GM21529 (cell line): ENCODE measurements at regions not wholly inside any gene's neighbourhood (a gene's known extent, or its start where the extent isn't known, plus 50 kb on each side); places are given as distances from the start of the nearest gene placed in this dataset.

ENCODE experiments used
- ATAC-seq: cut with Tn5 transposase; IDR thresholded peaks from one replicate; pipeline ENCODE4 v1.9.1; 2021; ENCODE audit not compliant: unreplicated experiment

DNA sequence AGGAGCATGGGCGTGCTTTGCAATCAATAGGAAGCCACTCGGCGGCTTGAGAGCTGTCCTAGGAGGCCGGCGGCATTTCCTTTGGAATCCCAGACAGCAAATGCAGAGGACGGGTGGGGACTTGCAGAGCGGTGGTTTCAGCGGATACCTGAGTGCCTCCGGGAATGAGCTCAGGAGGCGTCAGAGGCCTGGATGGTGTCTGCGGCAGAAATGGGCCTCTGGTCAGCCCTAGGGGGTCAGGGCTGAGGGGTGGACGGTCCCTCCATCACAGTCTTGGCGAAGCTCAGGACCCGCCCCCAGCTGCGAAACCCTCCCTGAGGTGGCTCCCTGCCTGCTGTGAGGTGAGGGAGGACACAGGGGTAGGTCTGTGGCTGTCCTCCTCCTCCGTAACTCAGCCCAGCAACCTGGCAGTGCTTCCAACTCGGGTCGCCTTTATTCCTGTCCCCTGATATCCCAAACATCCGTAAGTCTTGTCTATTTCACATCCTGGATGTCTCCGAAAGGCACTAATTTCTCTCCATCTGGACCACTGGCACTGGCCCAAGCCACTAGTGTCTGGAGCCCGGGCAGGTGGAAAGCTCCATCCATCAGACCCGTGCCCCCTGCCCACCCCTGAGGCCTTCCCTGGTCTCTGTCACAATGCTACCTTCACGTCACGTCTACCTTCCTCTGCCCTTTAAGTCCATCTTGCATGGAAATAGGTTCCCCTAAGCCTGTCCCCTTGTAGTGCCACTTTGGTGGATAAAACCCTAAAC lies 686.6 kb downstream of the BRD1 start:
- ATAC-seq: no peak

DNA sequence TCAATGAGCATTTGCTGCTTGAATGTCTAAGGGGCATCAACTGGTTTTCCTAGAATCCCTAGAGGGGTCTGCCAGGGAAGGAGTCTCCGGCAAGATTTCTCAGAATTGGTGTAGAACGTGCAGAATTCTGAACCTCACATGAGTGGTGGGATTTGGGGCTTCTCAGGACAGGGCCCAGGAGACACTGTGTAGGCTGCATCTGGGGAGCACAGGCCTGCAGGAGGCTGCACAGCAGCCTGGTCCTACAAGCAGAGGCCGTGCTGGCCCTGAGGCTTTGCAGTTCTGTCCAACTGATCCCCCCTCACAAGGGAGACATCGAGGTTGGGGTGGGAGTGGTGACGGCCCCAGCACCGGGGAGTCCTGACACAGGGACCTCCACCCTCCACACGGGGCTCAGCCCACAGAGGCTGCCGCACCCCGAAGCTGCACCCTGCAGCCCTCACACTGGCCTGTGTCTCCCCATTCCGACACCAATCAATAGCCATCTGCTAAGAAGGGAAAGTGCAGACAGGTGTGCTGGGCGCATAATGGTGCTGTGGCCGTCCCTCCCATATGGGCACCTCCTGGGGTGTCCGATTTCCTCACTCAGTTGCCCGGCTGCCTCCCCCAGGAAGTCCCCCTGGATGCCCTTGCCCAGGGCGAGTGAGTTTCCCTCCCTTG lies 688.1 kb downstream of the BRD1 start:
- no peak for ATAC-seq

DNA sequence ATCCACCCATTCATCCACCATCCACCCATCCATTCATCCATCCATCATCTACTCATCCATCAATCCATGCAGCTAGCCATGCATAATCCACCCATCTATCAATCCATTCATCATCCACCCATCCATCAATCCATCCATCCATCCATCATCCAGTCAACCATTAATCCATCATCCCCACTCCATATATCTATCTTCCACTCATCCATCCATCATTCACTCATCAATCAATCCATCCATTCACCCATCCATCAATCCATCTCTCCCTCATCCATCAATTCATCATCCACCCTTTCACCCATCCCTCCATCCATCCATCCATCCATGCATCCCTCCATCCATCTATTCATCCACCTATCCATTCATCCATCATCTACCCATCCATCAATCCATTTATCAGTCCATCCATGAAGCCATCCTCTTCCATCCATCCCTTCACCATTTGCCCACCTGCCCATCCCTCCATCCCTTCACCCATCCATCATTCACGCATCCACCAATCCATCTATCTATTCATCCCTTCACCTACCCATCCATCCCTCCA lies 689.4 kb downstream of the BRD1 start:
- no peak for ATAC-seq

DNA sequence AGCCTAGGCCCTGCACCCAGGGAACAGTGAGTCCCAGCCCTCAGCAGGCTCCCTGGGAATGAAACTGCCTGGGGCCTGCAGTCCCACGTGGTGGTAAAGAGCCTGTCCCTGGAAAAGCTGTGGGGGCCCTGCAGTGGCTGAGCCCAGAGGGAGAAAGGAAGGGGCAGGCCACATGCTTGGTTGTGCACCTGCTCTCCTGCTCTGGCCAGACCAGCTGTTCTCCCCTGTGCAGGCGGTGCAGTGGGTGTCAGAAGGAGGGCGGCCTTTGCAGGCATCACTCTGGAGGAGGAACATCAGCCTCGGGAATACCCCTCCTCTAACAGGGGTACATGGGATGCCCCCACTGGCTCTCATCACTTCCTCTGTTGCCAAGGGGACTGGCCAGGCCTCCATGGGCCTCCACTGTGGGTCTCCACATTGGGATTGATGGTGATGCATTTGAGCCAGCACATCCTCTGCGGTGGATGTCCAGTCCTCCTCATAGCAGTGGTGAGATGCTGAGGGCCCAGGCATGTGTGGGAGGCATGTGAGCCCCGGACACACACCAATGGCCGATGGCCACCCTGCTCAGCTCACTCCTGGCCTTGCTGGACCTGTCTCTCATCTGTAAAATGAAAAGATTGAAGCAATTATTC lies 690.4 kb downstream of the BRD1 start:
- no peak for ATAC-seq

DNA sequence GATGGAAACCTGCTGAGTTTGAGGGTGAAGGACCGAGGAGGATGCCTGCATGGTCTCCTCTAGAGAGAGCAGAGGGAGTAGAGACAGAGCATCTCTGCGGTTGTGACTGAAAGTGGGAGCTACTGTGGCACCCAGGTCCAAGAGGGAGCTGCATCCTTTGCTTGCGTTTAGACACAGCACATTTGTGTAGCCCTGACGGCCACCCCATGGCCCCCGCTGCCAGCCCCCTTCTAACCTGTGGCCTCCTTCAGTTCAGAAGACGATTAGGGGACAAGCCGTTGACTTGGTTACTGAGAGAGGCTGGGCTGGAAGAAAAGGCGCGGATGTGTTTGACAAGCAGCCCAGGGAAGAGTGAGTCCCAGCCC lies 690.9 kb downstream of the BRD1 start:
- no peak for ATAC-seq

DNA sequence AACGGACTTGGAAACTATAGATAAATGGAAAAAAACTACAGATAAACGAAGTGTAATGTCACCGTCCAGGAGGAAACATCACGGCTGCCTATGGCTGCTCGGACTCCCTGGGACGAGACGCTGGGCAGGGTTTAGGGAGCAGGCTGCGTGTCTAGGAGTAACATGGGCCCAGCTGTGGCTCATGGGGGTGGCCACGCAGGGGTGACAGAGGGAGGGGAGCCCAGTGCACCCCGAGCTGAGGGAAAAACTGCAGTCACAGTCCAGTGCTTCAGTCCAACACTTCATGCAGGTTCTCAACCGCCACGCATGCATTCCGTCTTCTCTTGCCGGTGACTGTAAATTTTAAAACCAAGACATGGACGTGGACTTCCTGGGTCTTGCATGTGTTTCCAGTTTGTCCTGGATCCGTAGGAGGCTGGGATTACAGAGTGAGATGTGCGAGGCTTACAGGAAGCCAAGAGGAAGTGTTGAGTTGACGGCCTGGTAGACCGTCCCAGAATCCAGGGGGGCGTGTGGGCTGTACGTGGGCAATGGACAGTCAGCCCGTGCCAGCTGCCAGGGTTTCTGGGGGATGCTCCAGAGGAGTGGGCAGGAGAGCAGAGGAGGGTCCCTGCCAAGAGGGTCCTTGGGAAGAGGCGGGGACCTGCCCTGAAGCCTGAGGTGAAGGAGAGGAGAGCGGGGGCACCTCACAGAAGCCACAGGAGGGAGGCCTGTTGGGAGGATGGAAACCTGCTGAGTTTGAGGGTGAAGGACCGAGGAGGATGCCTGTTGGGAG lies 691.4 kb downstream of the BRD1 start:
- ATAC-seq: no peak

DNA sequence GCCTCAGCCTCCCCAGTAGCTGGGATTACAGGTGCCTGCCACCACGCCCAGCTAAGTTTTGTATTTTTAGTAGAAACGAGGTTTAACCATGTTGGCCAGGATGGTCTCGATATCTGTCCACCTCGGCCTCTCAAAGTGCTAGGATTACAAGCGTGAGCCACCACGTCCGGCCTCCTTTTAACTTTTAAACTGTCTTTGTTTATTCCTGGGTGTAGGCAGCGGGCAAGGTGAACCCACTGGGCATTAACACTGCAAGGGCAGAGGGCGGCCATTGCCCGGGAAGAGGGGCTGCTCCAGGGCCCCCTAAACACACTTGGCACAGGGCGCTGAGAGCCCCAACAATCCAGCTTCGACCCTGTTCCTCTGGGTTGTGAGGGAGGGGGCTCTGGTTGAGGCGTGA lies 693.6 kb downstream of the BRD1 start:
- ATAC-seq: no peak

DNA sequence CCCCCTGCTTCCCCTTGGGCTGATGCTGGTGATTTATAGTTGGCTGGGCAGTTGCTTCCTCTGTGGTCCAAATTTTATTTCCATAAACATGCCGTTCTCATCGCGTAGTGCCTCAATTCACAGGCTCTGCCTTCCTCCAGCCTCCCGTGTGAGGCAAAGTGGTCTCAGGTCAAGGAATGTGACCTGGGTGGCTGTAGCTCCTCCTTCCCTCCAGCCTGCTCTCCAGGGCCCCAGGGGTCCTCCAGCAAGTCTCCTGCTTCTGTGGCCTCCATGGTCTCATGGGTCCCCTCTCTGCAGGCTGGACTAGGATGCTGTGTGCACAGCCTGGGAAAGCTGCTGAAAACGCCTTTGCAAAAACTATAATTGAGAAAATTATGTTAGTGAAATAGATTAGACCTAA lies 694.1 kb downstream of the BRD1 start:
- no peak for ATAC-seq

DNA sequence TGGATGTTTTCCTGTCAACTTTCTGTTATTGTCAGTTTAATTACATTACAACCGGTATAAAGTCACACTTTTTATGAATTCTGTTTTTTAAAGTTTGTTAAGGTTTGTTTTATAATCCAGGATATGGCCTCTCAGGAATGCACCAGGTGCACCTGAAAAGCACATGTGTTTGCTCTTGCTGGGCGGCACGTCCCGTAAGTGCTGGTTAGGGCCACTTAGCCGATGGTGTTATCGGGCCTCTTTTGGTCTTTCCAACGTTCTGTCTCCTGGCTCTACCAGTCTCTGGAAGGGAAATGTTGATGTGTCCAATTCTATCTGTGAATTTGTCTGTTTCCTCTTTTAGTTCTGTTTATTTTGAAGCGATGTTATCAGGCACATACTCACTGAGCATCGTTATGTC lies 695.7 kb downstream of the BRD1 start:
- ATAC-seq: no peak

DNA sequence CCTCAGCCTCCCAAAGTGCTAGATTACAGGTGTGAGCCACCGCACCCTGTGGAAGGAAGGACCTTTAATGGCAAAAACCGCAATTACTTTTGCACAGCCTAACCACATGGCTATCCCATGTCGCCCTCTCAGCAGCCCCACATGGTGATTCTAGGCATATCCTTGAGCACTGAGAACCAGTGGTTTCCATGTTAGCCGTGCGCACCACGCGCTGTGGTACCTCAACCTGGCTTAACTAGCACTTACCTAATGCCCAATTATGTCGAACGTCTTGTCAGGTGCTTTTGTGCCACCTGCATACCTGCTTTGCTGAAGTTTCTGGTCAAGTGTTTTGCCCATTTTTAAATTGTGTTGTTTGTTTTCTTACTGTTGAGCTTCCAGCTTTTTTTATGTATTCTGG lies 697.9 kb downstream of the BRD1 start:
- no peak for ATAC-seq

DNA sequence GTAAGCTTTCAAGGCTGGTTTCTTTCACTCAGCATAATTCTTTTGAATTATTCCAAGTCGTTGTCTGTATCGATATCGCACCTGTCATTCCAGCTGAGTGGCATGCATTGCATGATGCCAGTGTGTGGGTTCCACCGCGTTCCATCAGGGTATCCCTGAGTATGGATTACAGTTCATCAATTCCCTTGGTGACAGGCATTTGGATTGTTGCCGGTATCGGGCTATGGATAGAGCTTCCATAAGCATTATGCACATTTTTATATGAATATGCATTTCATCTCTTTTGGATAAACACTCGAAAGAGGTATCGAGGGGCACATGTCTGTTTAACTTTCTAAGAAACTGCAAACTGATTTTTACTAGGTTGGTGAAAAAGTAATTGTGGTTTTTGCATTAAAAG lies 698.8 kb downstream of the BRD1 start:
- ATAC-seq: no peak

DNA sequence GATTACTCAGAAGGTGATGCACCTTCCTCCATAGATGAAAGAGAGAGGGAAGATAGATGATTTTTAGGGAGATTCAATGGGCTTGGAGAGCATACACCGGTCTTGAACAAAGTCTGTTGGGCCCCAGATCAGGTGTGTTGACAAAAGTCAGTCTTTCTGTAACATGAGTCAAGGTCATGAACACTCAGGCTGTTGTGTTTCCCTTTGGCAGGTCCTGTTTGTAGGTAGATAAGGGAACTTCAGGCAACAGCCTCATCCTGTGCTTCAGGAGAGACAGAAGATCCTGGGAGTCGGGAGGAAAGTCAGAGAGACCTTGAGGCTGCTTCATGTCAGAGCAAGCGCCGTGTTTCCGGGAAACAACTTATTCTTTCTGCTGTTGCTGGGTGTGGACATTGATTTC lies 703.1 kb downstream of the BRD1 start:
- no peak for ATAC-seq

DNA sequence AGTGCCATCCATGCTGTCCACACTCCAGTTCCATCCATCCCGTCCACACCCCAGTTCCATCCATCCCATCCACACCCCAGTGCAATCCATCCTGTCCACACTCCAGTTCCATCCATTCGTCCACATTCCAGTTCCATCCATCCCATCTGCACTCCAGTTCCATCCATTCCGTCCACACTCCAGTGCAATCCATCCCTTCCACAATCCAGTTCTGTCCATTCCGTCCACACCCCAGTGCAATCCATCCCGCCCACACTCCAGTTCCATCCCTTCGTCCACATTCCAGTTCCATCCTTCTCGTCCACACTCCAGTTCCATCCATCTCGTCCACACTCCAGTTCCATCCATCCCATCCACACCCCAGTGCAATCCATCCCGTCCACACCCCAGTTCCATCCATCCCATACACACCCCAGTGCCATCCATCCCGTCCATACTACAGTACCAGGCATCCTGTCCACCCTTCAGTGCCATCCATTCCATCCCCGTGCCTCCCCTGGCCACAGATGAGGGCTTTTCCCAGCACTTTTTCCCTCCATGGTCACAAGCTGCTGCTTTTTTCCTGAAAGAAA lies 704.0 kb downstream of the BRD1 start:
- ATAC-seq: no peak

DNA sequence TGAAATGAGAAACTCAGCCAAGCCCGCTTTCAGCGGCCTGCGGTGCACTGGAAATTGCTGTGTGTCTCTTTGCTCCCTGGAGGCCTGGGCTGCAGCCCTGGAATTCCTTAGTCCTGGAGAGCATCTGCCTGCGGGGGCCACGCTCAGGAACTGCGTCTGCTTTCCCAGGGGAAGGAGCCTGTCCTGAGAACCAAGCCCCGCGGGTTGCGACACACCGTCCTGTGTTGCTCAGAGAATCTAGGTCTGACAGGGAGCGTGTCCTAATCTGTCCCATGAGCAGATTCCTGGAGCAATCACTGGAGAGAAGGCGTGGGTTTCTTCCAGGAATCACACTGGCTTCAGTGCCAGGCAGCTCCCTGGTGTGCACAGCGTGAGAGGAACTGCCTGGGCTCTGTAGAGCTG lies 708.1 kb downstream of the BRD1 start:
- no peak for ATAC-seq

DNA sequence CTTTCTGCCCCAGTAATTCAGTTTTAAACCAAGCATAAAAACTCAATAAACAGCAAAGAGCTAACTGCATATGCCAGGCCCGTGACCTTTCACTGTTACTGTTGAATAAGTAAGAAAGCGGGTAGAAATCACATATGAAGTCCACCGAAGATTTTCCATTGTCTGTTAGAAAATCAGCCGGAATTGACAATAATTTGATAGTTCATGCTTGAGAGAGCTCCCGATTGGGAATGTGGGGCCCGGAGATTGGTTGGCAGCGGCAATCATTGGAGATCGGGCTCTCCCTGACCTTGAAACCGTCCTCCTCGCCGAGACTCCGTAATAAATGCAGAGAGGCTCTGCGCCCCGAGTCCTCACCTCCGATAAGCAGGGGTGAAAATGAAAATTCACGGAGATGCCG lies 709.6 kb downstream of the BRD1 start:
- ATAC-seq: no peak

DNA sequence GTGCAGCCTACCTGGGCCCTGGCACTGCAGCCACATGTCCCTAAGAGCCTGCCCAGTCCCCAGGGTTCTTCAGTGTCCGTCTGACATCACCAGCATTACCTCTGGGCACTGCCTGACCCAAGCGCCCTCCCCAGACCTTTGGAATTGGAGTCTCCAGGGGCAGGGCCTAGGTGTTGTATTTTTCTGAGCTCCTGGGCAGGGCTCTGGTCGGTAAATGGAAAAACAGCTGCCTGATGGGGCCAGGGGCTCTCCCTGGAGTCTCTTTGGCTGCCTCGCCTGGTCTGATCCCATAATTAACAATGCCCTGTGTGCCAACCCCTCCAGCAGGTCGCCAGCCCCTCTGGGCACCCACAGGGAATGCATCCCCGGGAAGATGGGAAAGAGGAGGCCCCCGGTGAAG lies 710.2 kb downstream of the BRD1 start:
- ATAC-seq: no peak

DNA sequence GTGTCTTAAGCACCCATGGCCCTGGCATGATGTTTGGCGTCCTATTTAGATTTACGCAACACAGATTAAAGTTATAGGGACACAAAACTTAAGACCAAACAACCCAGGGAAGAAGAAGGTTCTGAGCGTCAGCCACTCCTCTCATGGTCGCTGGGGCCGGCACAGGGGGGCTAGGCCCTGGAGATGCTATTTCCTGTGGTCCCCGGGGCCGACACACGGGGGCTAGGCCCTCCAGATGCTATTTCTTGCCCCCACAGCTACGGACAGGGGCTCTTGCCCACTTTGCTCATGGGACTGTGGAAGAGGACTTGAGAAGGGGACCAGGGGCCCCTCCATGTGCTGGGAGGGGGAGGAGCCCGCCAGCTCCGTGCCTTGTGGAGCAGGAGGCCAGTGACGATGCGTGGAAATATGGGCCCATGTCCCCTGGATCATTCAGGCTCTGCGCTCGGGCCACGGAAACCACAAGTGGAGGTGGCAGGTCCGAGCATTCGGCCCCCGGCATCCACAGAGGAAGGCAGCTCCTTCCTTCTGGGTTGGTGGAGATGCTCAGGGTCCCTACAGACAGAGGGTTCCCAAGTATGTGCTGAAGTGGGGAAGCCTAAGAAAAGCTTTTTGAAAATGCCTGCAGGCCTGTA lies 711.1 kb downstream of the BRD1 start:
- no peak for ATAC-seq

DNA sequence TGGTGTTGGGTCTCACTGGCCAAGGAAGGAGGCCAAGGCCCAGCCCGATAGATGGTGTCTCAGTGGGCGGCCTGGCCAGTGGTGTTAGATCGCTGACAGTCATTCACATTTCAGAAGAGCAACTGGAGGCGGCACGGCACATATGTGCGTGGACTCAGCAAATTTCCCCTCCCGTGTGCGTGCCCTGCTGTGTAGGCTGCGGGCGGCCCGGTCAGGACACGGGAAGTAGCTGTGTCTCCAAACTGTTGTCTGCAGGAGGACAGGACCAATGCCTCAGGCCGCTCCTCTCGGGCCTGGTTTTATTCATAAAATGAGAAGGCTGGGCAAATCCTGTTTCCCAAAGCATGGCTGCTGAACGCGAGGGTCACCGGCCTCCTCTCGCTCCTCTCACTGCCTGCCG lies 711.7 kb downstream of the BRD1 start:
- ATAC-seq: no peak

DNA sequence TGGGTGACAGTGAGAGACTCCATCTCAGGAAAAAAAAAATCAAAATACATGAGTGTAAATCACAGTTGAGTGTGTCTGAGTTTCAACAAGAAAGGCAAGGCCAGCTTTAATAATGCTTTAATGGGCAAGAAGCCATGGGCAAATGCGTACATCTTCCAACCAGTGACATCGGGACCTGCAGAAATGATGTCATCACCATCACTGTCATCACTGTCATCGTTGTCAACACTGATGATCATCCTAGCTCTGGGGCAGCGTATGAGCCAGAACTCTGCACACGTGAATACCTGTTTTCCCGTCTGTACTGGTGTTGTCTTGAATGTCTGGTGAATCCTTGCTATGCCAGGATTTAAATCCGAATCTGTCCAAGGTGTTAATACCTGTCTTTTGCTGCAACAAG lies 712.5 kb downstream of the BRD1 start:
- no peak for ATAC-seq

DNA sequence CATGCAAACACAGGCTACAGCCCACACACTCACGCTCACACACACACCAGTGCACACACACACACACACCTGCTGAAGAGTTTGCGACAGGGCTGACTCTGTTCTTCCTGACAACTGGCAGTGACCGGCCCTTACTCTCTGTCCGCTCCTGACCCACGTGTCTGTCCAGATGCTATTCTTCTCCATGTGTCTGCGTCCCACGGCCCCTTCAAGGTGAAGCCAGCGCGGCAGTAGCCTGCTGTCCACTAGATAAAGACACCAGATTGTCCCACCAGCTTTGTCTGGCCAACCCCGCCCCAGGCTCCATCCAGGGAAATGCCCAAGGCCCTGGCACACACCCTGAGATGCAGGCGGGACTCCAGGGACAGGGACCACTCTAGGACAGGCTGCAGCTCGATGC lies 713.9 kb downstream of the BRD1 start:
- ATAC-seq: no peak
